ENCODE measurements at regions not wholly inside any gene's neighbourhood (a gene's known extent, or its start where the extent isn't known, plus 50 kb on each side); places are given as distances from the start of the nearest gene placed in this dataset.

GRCh38 chr19:29378126-29378525, 147.7 kb upstream of the VSTM2B start:
- Histone ChIP-seq H3K27me3 (ENCODE audit: control insufficient read depth in 2 of 2, insufficient read depth in 2 of 2, low read length in 2 of 2) (peaks cover 0 to 2% of the 10 kb centered on the region in 2 donors), H3K36me3 (ENCODE audit: control insufficient read depth in 2 of 2, insufficient read depth in 2 of 2, low read length in 2 of 2) (no peaks in the 10 kb centered on the region), H3K4me3 (ENCODE audit: low read length in 2 of 2) (no peak overlapping the region), H3K27ac (ENCODE audit: low read depth in 2 of 2, low read length in 2 of 2) (no peak overlapping the region), H3K9me3 (ENCODE audit: control insufficient read depth in 2 of 2, low read length in 2 of 2) (no peaks in the 10 kb centered on the region), H3K9ac (ENCODE audit: low read depth in 1 of 2, low read length in 2 of 2) (no peak overlapping the region), H3K4me1 (ENCODE audit: control insufficient read depth in 2 of 2, insufficient read depth in 2 of 2, low read length in 2 of 2) (no peaks in the 10 kb centered on the region)

GRCh38 chr19:29378543-29379080, 147.2 kb upstream of the VSTM2B start:
- Histone ChIP-seq H3K9ac (ENCODE audit: low read depth in 1 of 2, low read length in 2 of 2) (no peak overlapping the region), H3K27me3 (ENCODE audit: control insufficient read depth in 2 of 2, insufficient read depth in 2 of 2, low read length in 2 of 2) (peaks cover 0 to 2% of the 10 kb centered on the region in 2 donors), H3K4me3 (ENCODE audit: low read length in 2 of 2) (no peak overlapping the region), H3K36me3 (ENCODE audit: control insufficient read depth in 2 of 2, insufficient read depth in 2 of 2, low read length in 2 of 2) (no peaks in the 10 kb centered on the region), H3K27ac (ENCODE audit: low read depth in 2 of 2, low read length in 2 of 2) (no peak overlapping the region), H3K4me1 (ENCODE audit: control insufficient read depth in 2 of 2, insufficient read depth in 2 of 2, low read length in 2 of 2) (no peaks in the 10 kb centered on the region), H3K9me3 (ENCODE audit: control insufficient read depth in 2 of 2, low read length in 2 of 2) (no peaks in the 10 kb centered on the region)

DNA sequence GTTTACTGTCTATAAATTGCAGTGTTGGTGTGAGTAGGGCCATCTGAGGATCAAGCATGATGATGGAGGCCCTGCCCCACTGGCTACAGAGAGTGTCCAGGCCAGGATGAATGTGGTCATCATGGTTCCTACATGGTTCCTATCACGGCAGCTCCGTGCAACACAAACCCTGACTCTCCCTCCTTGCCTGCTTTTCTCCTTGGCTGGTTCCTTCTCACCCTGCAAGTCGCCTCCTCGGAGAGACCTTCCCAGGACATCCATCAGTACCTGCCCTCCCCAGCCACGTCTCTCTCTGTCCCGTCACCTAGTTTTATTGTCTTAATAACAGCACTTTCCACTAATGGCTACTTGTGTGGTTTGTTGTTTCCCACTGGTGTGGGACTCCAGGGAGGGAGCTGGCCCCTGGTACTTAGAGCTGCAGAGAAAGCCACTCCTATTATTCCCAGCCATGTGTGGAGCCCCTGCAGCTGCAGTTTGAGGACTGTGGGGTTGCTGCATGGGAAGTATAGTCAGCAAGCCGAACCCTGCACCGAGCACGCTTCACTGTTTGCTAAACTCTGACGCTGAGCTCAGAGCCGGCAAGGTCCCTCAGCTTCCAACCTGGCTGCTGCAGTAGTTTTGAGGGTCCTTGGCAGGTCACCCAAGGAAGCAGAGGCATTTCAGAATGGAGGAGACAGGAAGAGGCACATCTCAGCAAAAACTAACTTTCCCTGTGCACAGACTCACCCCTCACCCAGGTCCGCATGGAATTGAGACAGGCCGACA, 146.4 kb upstream of the VSTM2B start:
- Histone ChIP-seq H3K36me3 (ENCODE audit: control insufficient read depth in 2 of 2, insufficient read depth in 2 of 2, low read length in 2 of 2) (no peaks in the 10 kb centered on the region), H3K27ac (ENCODE audit: low read depth in 2 of 2, low read length in 2 of 2) (no peak overlapping the region), H3K9me3 (ENCODE audit: control insufficient read depth in 2 of 2, low read length in 2 of 2) (no peaks in the 10 kb centered on the region), H3K9ac (ENCODE audit: low read depth in 1 of 2, low read length in 2 of 2) (no peak overlapping the region), H3K27me3 (ENCODE audit: control insufficient read depth in 2 of 2, insufficient read depth in 2 of 2, low read length in 2 of 2) (peaks cover 0 to 2% of the 10 kb centered on the region in 2 donors), H3K4me1 (ENCODE audit: control insufficient read depth in 2 of 2, insufficient read depth in 2 of 2, low read length in 2 of 2) (no peaks in the 10 kb centered on the region), H3K4me3 (ENCODE audit: low read length in 2 of 2) (no peak overlapping the region)

GRCh38 chr19:29380581-29380980, 145.2 kb upstream of the VSTM2B start:
- H3K9me3 ChIP-seq (ENCODE audit: control insufficient read depth in 2 of 2, low read length in 2 of 2) = no peaks in the 10 kb centered on the region
- H3K4me3 ChIP-seq (ENCODE audit: low read length in 2 of 2) = no peak overlapping the region
- peaks cover 0 to 2% of the 10 kb centered on the region in 2 donors for H3K27me3 ChIP-seq (ENCODE audit: control insufficient read depth in 2 of 2, insufficient read depth in 2 of 2, low read length in 2 of 2)
- H3K27ac ChIP-seq (ENCODE audit: low read depth in 2 of 2, low read length in 2 of 2) = no peak overlapping the region
- H3K36me3 ChIP-seq (ENCODE audit: control insufficient read depth in 2 of 2, insufficient read depth in 2 of 2, low read length in 2 of 2) = no peaks in the 10 kb centered on the region
- no peaks in the 10 kb centered on the region for H3K4me1 ChIP-seq (ENCODE audit: control insufficient read depth in 2 of 2, insufficient read depth in 2 of 2, low read length in 2 of 2)
- H3K9ac ChIP-seq (ENCODE audit: low read depth in 1 of 2, low read length in 2 of 2) = no peak overlapping the region

GRCh38 chr19:29381353-29382203, 144.2 kb upstream of the VSTM2B start:
- H3K9me3 ChIP-seq (ENCODE audit: control insufficient read depth in 2 of 2, low read length in 2 of 2) = no peaks in the 10 kb centered on the region
- peaks cover 0 to 2% of the 10 kb centered on the region in 2 donors for H3K27me3 ChIP-seq (ENCODE audit: control insufficient read depth in 2 of 2, insufficient read depth in 2 of 2, low read length in 2 of 2)
- no peak overlapping the region for H3K9ac ChIP-seq (ENCODE audit: low read depth in 1 of 2, low read length in 2 of 2)
- H3K36me3 ChIP-seq (ENCODE audit: control insufficient read depth in 2 of 2, insufficient read depth in 2 of 2, low read length in 2 of 2) = no peaks in the 10 kb centered on the region
- no peak overlapping the region for H3K4me3 ChIP-seq (ENCODE audit: low read length in 2 of 2)
- no peaks in the 10 kb centered on the region for H3K4me1 ChIP-seq (ENCODE audit: control insufficient read depth in 2 of 2, insufficient read depth in 2 of 2, low read length in 2 of 2)
- no peak overlapping the region for H3K27ac ChIP-seq (ENCODE audit: low read depth in 2 of 2, low read length in 2 of 2)

DNA sequence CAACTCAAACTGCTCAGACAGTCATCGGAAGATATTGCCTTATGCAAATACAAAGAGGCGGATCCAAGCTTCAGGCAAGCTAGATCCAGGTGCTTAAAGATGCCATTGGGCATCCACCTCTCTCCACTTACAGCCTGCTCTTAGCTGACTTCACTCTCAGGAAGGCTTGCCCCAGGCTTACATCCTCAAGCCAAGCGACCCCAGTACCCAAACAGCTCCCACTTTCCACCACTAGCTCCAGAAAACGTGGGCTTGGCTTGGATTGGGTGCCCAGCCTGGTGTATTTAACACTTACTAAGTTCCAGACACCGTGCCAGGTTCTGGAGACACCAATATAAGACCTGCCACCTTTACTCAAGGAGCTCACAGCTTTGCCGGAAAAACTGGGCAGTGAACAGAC, 142.1 kb upstream of the VSTM2B start:
- H3K4me1 ChIP-seq (ENCODE audit: control insufficient read depth in 2 of 2, insufficient read depth in 2 of 2, low read length in 2 of 2) = no peaks in the 10 kb centered on the region
- H3K4me3 ChIP-seq (ENCODE audit: low read length in 2 of 2) = no peak overlapping the region
- no peak overlapping the region for H3K27ac ChIP-seq (ENCODE audit: low read depth in 2 of 2, low read length in 2 of 2)
- no peaks in the 10 kb centered on the region for H3K36me3 ChIP-seq (ENCODE audit: control insufficient read depth in 2 of 2, insufficient read depth in 2 of 2, low read length in 2 of 2)
- peaks cover 0 to 2% of the 10 kb centered on the region in 2 donors for H3K27me3 ChIP-seq (ENCODE audit: control insufficient read depth in 2 of 2, insufficient read depth in 2 of 2, low read length in 2 of 2)
- H3K9me3 ChIP-seq (ENCODE audit: control insufficient read depth in 2 of 2, low read length in 2 of 2) = no peaks in the 10 kb centered on the region
- H3K9ac ChIP-seq (ENCODE audit: low read depth in 1 of 2, low read length in 2 of 2) = no peak overlapping the region

DNA sequence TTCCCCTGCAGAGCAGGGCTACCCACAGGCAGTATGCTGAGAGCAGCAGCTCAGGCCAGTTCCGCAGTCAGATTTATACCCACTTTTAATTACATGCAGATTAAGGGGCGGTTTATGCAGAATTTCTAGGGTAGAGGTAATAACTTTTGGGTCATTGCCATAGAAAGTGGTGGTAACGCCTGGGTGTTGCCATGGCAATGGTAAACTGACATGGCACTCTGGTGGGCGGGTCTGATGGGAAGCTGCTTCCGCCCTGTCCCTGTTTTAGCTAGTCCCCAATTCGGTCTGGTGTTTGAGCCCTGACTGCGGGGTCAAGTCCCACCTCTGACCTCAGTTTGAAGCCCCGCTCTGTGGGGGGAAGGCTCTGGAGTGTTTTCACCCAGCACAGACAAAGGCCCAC, 141.1 kb upstream of the VSTM2B start:
- H3K9ac ChIP-seq (ENCODE audit: low read depth in 1 of 2, low read length in 2 of 2) = no peak overlapping the region
- H3K27ac ChIP-seq (ENCODE audit: low read depth in 2 of 2, low read length in 2 of 2) = no peak overlapping the region
- H3K4me1 ChIP-seq (ENCODE audit: control insufficient read depth in 2 of 2, insufficient read depth in 2 of 2, low read length in 2 of 2) = no peaks in the 10 kb centered on the region
- H3K36me3 ChIP-seq (ENCODE audit: control insufficient read depth in 2 of 2, insufficient read depth in 2 of 2, low read length in 2 of 2) = no peaks in the 10 kb centered on the region
- no peak overlapping the region for H3K4me3 ChIP-seq (ENCODE audit: low read length in 2 of 2)
- H3K27me3 ChIP-seq (ENCODE audit: control insufficient read depth in 2 of 2, insufficient read depth in 2 of 2, low read length in 2 of 2) = peaks cover 0 to under 1% of the 10 kb centered on the region in 2 donors
- H3K9me3 ChIP-seq (ENCODE audit: control insufficient read depth in 2 of 2, low read length in 2 of 2) = no peaks in the 10 kb centered on the region

GRCh38 chr19:29385191-29385795, 140.5 kb upstream of the VSTM2B start:
- no peaks in the 10 kb centered on the region for H3K27me3 ChIP-seq (ENCODE audit: control insufficient read depth in 2 of 2, insufficient read depth in 2 of 2, low read length in 2 of 2)
- no peaks in the 10 kb centered on the region for H3K9me3 ChIP-seq (ENCODE audit: control insufficient read depth in 2 of 2, low read length in 2 of 2)
- H3K36me3 ChIP-seq (ENCODE audit: control insufficient read depth in 2 of 2, insufficient read depth in 2 of 2, low read length in 2 of 2) = no peaks in the 10 kb centered on the region
- no peak overlapping the region for H3K27ac ChIP-seq (ENCODE audit: low read depth in 2 of 2, low read length in 2 of 2)
- H3K4me3 ChIP-seq (ENCODE audit: low read length in 2 of 2) = no peak overlapping the region
- H3K4me1 ChIP-seq (ENCODE audit: control insufficient read depth in 2 of 2, insufficient read depth in 2 of 2, low read length in 2 of 2) = no peaks in the 10 kb centered on the region
- H3K9ac ChIP-seq (ENCODE audit: low read depth in 1 of 2, low read length in 2 of 2) = no peak overlapping the region

- peaks cover 0 to 3% of the 10 kb centered on the region in 2 donors for H3K9me3 ChIP-seq (ENCODE audit: control insufficient read depth in 2 of 2, low read length in 2 of 2)
- no peak overlapping the region for H3K4me3 ChIP-seq (ENCODE audit: low read length in 2 of 2)
- H3K4me1 ChIP-seq (ENCODE audit: control insufficient read depth in 2 of 2, insufficient read depth in 2 of 2, low read length in 2 of 2) = no peaks in the 10 kb centered on the region
- H3K27ac ChIP-seq (ENCODE audit: low read depth in 2 of 2, low read length in 2 of 2) = no peak overlapping the region
- H3K27me3 ChIP-seq (ENCODE audit: control insufficient read depth in 2 of 2, insufficient read depth in 2 of 2, low read length in 2 of 2) = no peaks in the 10 kb centered on the region
- H3K36me3 ChIP-seq (ENCODE audit: control insufficient read depth in 2 of 2, insufficient read depth in 2 of 2, low read length in 2 of 2) = no peaks in the 10 kb centered on the region
- H3K9ac ChIP-seq (ENCODE audit: low read depth in 1 of 2, low read length in 2 of 2) = no peak overlapping the region
Measured at GRCh38 chr19:29386970-29387369, 138.8 kb upstream of the VSTM2B start.

- Histone ChIP-seq H3K27me3 (ENCODE audit: control insufficient read depth in 2 of 2, insufficient read depth in 2 of 2, low read length in 2 of 2) (no peaks in the 10 kb centered on the region), H3K36me3 (ENCODE audit: control insufficient read depth in 2 of 2, insufficient read depth in 2 of 2, low read length in 2 of 2) (no peaks in the 10 kb centered on the region), H3K4me3 (ENCODE audit: low read length in 2 of 2) (no peak overlapping the region), H3K9me3 (ENCODE audit: control insufficient read depth in 2 of 2, low read length in 2 of 2) (peaks cover 0 to 3% of the 10 kb centered on the region in 2 donors), H3K9ac (ENCODE audit: low read depth in 1 of 2, low read length in 2 of 2) (no peak overlapping the region), H3K27ac (ENCODE audit: low read depth in 2 of 2, low read length in 2 of 2) (no peak overlapping the region), H3K4me1 (ENCODE audit: control insufficient read depth in 2 of 2, insufficient read depth in 2 of 2, low read length in 2 of 2) (no peaks in the 10 kb centered on the region)
Measured at GRCh38 chr19:29387586-29387985, 138.2 kb upstream of the VSTM2B start.

All from mucosa of rectum (tissue), 2 donors.